MM.1S (cell line): ENCODE measurements at regions not wholly inside any gene's neighbourhood (a gene's known extent, or its start where the extent isn't known, plus 50 kb on each side); places are given as distances from the start of the nearest gene placed in this dataset.

ENCODE experiments used
- EZH2 ChIP-seq: fragments of 300-600 bp; sonication (generic); optimal IDR thresholded peaks from 2 replicates; pipeline ENCODE3; 2017; ENCODE audit warnings: low read depth, mild to moderate bottlenecking, antibody characterized with exemption, low read length, mixed read lengths
- EZH2phosphoT487 ChIP-seq: fragments of 300-600 bp; sonication (generic); IDR thresholded peaks from 2 replicates; pipeline ENCODE4 v1.6.1; 2018; ENCODE audit warnings: antibody characterized with exemption, low read length
- TF ChIP-seq, protein P1 (sequence below): fragments of 300-600 bp; sonication (generic); IDR thresholded peaks from 2 replicates; pipeline ENCODE4 v1.5.1; 2016; ENCODE audit warnings: antibody characterized with exemption, low read length, mixed read lengths

- TF ChIP-seq, protein P1, sequence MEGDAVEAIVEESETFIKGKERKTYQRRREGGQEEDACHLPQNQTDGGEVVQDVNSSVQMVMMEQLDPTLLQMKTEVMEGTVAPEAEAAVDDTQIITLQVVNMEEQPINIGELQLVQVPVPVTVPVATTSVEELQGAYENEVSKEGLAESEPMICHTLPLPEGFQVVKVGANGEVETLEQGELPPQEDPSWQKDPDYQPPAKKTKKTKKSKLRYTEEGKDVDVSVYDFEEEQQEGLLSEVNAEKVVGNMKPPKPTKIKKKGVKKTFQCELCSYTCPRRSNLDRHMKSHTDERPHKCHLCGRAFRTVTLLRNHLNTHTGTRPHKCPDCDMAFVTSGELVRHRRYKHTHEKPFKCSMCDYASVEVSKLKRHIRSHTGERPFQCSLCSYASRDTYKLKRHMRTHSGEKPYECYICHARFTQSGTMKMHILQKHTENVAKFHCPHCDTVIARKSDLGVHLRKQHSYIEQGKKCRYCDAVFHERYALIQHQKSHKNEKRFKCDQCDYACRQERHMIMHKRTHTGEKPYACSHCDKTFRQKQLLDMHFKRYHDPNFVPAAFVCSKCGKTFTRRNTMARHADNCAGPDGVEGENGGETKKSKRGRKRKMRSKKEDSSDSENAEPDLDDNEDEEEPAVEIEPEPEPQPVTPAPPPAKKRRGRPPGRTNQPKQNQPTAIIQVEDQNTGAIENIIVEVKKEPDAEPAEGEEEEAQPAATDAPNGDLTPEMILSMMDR = no peak
- TF ChIP-seq EZH2 (no peak), EZH2phosphoT487 (no peak)
Measured at GRCh38 chr12:77362509-77363210, 297.3 kb upstream of the E2F7 start.
